Activated naive CD4-positive, alpha-beta T cell treated with anti-CD3 and anti-CD28 coated beads for 36 hours (primary cell): ENCODE measurements at regions not wholly inside any gene's neighbourhood (a gene's known extent, or its start where the extent isn't known, plus 50 kb on each side); places are given as distances from the start of the nearest gene placed in this dataset.

ENCODE experiments used
- CTCF ChIA-PET: fragments of 350-600 bp; sonication (Branson Sonifier 250); formaldehyde crosslinking; loops from one replicate; lab custom pipeline; 2021; ENCODE audit warnings: antibody characterized with exemption; lab: Charles Lee
- DNase-seq: peaks from one replicate; pipeline ENCODE4 v3.0.0-alpha.2; 2020
- H3K27ac Mint-ChIP-seq: one replicate; pipeline ENCODE4 v1.8.0; 2021; ENCODE audit warnings: mild to moderate bottlenecking, mixed read lengths
- H3K27me3 Mint-ChIP-seq: one replicate; pipeline ENCODE4 v1.8.0; 2021; ENCODE audit warnings: low read depth, mixed read lengths
- H3K36me3 Mint-ChIP-seq: one replicate; pipeline ENCODE4 v1.8.0; 2021; ENCODE audit warnings: low read depth, mixed read lengths
- H3K4me1 Mint-ChIP-seq: one replicate; pipeline ENCODE4 v1.8.0; 2021; ENCODE audit warnings: low read depth, mixed read lengths
- H3K4me3 Mint-ChIP-seq: one replicate; pipeline ENCODE4 v1.8.0; 2021; ENCODE audit warnings: mild to moderate bottlenecking, moderate library complexity, mixed read lengths
- H3K9me3 Mint-ChIP-seq: one replicate; pipeline ENCODE4 v1.8.0; 2021; ENCODE audit warnings: mixed read lengths
- intact Hi-C: fragments of 100-400 bp; cut with micrococcal nuclease; formaldehyde crosslinking; loops from one replicate; pipeline ENCODE4 v1.15.1; 2023

- CTCF ChIA-PET, result no interaction called here
- intact Hi-C loops, result loop anchor here (5.0 kb wide), 1 partner anchor 33 kb away; no protein-coding TSS in a partner anchor
- Mint-ChIP-seq H3K27me3 (no peaks in the 10 kb centered on the region), H3K9me3 (peaks cover 4% of the 10 kb centered on the region), H3K4me3 (no peak overlapping the region), H3K27ac (no peak overlapping the region), H3K36me3 (no peaks in the 10 kb centered on the region), H3K4me1 (no peaks in the 10 kb centered on the region)
- DNase-seq, result no peak
Observed at GRCh38 chr20:24194143-24194542, 205.6 kb upstream of the GGTLC1 start.

- Mint-ChIP-seq H3K27me3 (no peaks in the 10 kb centered on the region), H3K4me3 (no peak overlapping the region), H3K27ac (no peak overlapping the region), H3K36me3 (no peaks in the 10 kb centered on the region), H3K9me3 (peaks cover 7% of the 10 kb centered on the region), H3K4me1 (no peaks in the 10 kb centered on the region)
- CTCF ChIA-PET, result no interaction called here
- no peak for DNase-seq
- intact Hi-C loops, result loop anchor here (5.0 kb wide), 1 partner anchor 36 kb away; no protein-coding TSS in a partner anchor
Observed at GRCh38 chr20:24190905-24191304, 202.3 kb upstream of the GGTLC1 start.

GRCh38 chr20:24185791-24186190 lies 197.2 kb upstream of the GGTLC1 start:
- Mint-ChIP-seq H3K27me3 (no peaks in the 10 kb centered on the region), H3K4me3 (no peak overlapping the region), H3K36me3 (no peaks in the 10 kb centered on the region), H3K4me1 (no peaks in the 10 kb centered on the region), H3K27ac (no peak overlapping the region), H3K9me3 (peaks cover 5% of the 10 kb centered on the region)
- no peak for DNase-seq
- CTCF ChIA-PET, result interaction anchor here (0.6 to 1.0 kb wide), 2 partner anchors 21 to 25 kb away, joined by 3 to 4 read pairs; no protein-coding TSS in a partner anchor
- intact Hi-C loops, result no loop called here

GRCh38 chr20:24181151-24181550 lies 192.6 kb upstream of the GGTLC1 start:
- H3K4me1 Mint-ChIP-seq, result no peaks in the 10 kb centered on the region
- DNase-seq, result no peak
- intact Hi-C loops, result no loop called here
- no peaks in the 10 kb centered on the region for H3K9me3 Mint-ChIP-seq
- H3K27me3 Mint-ChIP-seq, result peaks cover 2% of the 10 kb centered on the region
- H3K4me3 Mint-ChIP-seq, result no peak overlapping the region
- CTCF ChIA-PET, result no interaction called here
- H3K36me3 Mint-ChIP-seq, result no peaks in the 10 kb centered on the region
- H3K27ac Mint-ChIP-seq, result no peak overlapping the region

GRCh38 chr20:24169256-24169655 lies 180.7 kb upstream of the GGTLC1 start:
- peaks cover 15% of the 10 kb centered on the region for H3K9me3 Mint-ChIP-seq
- CTCF ChIA-PET, result no interaction called here
- H3K4me3 Mint-ChIP-seq, result no peak overlapping the region
- DNase-seq, result no peak
- H3K27me3 Mint-ChIP-seq, result peaks cover 4% of the 10 kb centered on the region
- peaks cover 2% of the 10 kb centered on the region for H3K36me3 Mint-ChIP-seq
- H3K27ac Mint-ChIP-seq, result no peak overlapping the region
- H3K4me1 Mint-ChIP-seq, result no peaks in the 10 kb centered on the region
- intact Hi-C loops, result no loop called here

- no peak overlapping the region for H3K27ac Mint-ChIP-seq
- H3K4me1 Mint-ChIP-seq, result no peaks in the 10 kb centered on the region
- intact Hi-C loops, result no loop called here
- H3K36me3 Mint-ChIP-seq, result no peaks in the 10 kb centered on the region
- H3K4me3 Mint-ChIP-seq, result no peak overlapping the region
- H3K9me3 Mint-ChIP-seq, result no peaks in the 10 kb centered on the region
- no peaks in the 10 kb centered on the region for H3K27me3 Mint-ChIP-seq
- DNase-seq, result no peak
- CTCF ChIA-PET, result no interaction called here
Observed at GRCh38 chr20:24166412-24166811, 177.8 kb upstream of the GGTLC1 start.

GRCh38 chr20:24166123-24166381 lies 177.5 kb upstream of the GGTLC1 start:
- no peaks in the 10 kb centered on the region for H3K36me3 Mint-ChIP-seq
- no peak for DNase-seq
- CTCF ChIA-PET, result no interaction called here
- intact Hi-C loops, result no loop called here
- H3K27ac Mint-ChIP-seq, result no peak overlapping the region
- no peaks in the 10 kb centered on the region for H3K4me1 Mint-ChIP-seq
- no peaks in the 10 kb centered on the region for H3K9me3 Mint-ChIP-seq
- no peak overlapping the region for H3K4me3 Mint-ChIP-seq
- no peaks in the 10 kb centered on the region for H3K27me3 Mint-ChIP-seq

- Mint-ChIP-seq H3K27ac (no peak overlapping the region), H3K4me3 (no peak overlapping the region), H3K4me1 (no peaks in the 10 kb centered on the region), H3K9me3 (no peaks in the 10 kb centered on the region), H3K27me3 (no peaks in the 10 kb centered on the region), H3K36me3 (no peaks in the 10 kb centered on the region)
- DNase-seq, result no peak
- intact Hi-C loops, result no loop called here
- CTCF ChIA-PET, result interaction anchor here (0.7 to 0.8 kb wide), 3 partner anchors 20 to 705 kb away, joined by 3 to 4 read pairs (median 4); no protein-coding TSS in a partner anchor
Observed at GRCh38 chr20:24165301-24166122, 176.9 kb upstream of the GGTLC1 start.

- DNase-seq, result peak; percentile 56
- H3K4me3 Mint-ChIP-seq, result no peak overlapping the region
- H3K27me3 Mint-ChIP-seq, result no peaks in the 10 kb centered on the region
- no peak overlapping the region for H3K27ac Mint-ChIP-seq
- intact Hi-C loops, result loop anchor here (1.0 to 5.0 kb wide), 3 partner anchors 64 to 227 kb away; no protein-coding TSS in a partner anchor
- CTCF ChIA-PET, result interaction anchor here (0.7 kb wide), 1 partner anchor 704 kb away, joined by 4 read pairs; no protein-coding TSS in a partner anchor
- H3K9me3 Mint-ChIP-seq, result no peaks in the 10 kb centered on the region
- H3K4me1 Mint-ChIP-seq, result no peaks in the 10 kb centered on the region
- no peaks in the 10 kb centered on the region for H3K36me3 Mint-ChIP-seq
Observed at GRCh38 chr20:24164360-24164759, 175.8 kb upstream of the GGTLC1 start.

- no peak overlapping the region for H3K4me3 Mint-ChIP-seq
- no peaks in the 10 kb centered on the region for H3K36me3 Mint-ChIP-seq
- intact Hi-C loops, result loop anchor here (5.0 kb wide), 1 partner anchor 166 kb away; no protein-coding TSS in a partner anchor
Observed at GRCh38 chr20:24163506-24163905, 174.9 kb upstream of the GGTLC1 start.

GRCh38 chr20:24160563-24161281 lies 172.1 kb upstream of the GGTLC1 start:
- no peaks in the 10 kb centered on the region for H3K36me3 Mint-ChIP-seq
- peak; percentile 40 for DNase-seq
- no peaks in the 10 kb centered on the region for H3K4me1 Mint-ChIP-seq
- no peak overlapping the region for H3K27ac Mint-ChIP-seq
- intact Hi-C loops, result loop anchor here (1.0 to 5.0 kb wide), 2 partner anchors 163 to 621 kb away; no protein-coding TSS in a partner anchor
- CTCF ChIA-PET, result interaction anchor here (0.8 to 1.1 kb wide), 3 partner anchors 10 to 89 kb away, joined by 3 to 5 read pairs (median 4); no protein-coding TSS in a partner anchor
- no peaks in the 10 kb centered on the region for H3K9me3 Mint-ChIP-seq
- H3K4me3 Mint-ChIP-seq, result no peak overlapping the region
- H3K27me3 Mint-ChIP-seq, result peaks cover 2% of the 10 kb centered on the region

More at GRCh38 chr20:24163506-24163905, 174.9 kb upstream of the GGTLC1 start:
- CTCF ChIA-PET, result interaction anchor here (1.0 to 1.7 kb wide), 4 partner anchors 50 to 226 kb away, joined by 3 to 5 read pairs (median 4); no protein-coding TSS in a partner anchor
- no peaks in the 10 kb centered on the region for H3K9me3 Mint-ChIP-seq
- no peaks in the 10 kb centered on the region for H3K4me1 Mint-ChIP-seq
- no peak overlapping the region for H3K27ac Mint-ChIP-seq
- no peak for DNase-seq
- H3K27me3 Mint-ChIP-seq, result no peaks in the 10 kb centered on the region

GRCh38 chr20:24158281-24158680 lies 169.7 kb upstream of the GGTLC1 start:
- H3K4me3 Mint-ChIP-seq, result no peak overlapping the region
- CTCF ChIA-PET, result interaction anchor here (1.6 kb wide), 1 partner anchor 221 kb away, joined by 3 read pairs; no protein-coding TSS in a partner anchor
- H3K9me3 Mint-ChIP-seq, result no peaks in the 10 kb centered on the region
- H3K4me1 Mint-ChIP-seq, result no peaks in the 10 kb centered on the region
- intact Hi-C loops, result no loop called here
- no peak overlapping the region for H3K27ac Mint-ChIP-seq
- no peaks in the 10 kb centered on the region for H3K36me3 Mint-ChIP-seq
- no peak for DNase-seq
- peaks cover 2% of the 10 kb centered on the region for H3K27me3 Mint-ChIP-seq
